M059J (cell line): ENCODE measurements at regions not wholly inside any gene's neighbourhood (a gene's known extent, or its start where the extent isn't known, plus 50 kb on each side); places are given as distances from the start of the nearest gene placed in this dataset.
"Not testable (repeated sequence)": the region's sequence is repeated elsewhere in the genome, so short reads cannot be mapped to it uniquely, and the experiment has no call there.

Experiments used
- DNase-seq: peaks from one replicate; pipeline ENCODE4 v3.0.0-alpha.2; 2012; ENCODE audit warnings: low read depth

GRCh38 chr15:23850666-23851065 is 163.6 kb upstream of the NDN start:
- DNase-seq, result no peak

DNA sequence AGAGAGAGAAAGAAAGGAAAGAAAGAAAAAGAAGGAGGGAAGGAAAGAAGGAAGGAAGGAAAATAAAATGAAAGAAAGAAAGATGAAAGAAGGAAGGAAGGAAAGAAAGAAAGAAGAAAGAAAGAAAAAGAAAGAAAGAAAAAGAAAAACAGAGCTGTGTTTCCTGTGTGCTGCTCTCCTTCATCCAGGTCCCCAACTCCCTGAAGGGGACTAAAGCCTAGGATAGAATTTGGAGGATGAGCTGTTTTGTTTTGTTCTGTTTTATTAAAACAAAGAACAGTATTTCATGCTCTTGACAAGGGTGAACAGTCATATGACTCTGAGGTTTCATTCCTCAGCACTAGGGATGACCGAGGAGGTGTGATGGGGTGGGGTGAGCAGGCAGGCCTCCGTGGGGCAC is 164.8 kb upstream of the NDN start:
- no peak for DNase-seq

GRCh38 chr15:23853286-23853685 is 166.2 kb upstream of the NDN start:
- DNase-seq, result no peak

DNA sequence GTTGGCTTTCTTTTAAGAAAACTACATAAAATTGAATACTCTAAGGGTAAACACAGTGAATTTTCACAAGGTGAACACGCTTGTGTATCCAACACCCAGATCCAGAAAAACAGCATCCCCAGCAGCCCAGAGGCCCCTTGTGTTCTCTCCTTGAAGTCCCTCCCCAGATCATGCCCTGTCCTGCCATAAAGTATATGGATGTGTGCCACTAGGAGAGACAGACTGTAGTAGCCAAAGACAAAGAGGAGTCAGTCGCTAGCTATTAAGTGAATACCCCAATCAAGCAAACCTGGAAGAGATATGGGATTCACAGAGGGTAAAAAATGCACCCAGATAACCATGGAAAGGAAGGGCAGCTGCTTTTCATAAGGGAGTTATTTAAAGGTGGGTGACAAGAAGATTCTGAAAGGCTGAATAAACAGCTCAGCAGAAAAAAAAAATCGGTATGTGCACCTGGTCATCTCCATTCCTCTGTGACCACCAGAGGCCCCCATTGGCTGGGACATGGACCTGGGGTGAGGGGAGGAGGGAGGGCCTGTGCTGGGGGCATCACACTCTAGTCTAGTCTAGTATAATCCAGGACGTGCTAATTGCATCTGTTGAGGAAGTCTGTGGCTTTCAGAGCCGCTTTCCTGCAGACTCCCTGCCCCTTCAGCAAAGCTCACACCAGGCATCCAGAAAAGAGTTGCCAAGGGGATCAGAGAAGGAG is 167.3 kb upstream of the NDN start:
- no peak for DNase-seq

GRCh38 chr15:23854912-23855659 is 168.0 kb upstream of the NDN start:
- DNase-seq, result no peak

DNA sequence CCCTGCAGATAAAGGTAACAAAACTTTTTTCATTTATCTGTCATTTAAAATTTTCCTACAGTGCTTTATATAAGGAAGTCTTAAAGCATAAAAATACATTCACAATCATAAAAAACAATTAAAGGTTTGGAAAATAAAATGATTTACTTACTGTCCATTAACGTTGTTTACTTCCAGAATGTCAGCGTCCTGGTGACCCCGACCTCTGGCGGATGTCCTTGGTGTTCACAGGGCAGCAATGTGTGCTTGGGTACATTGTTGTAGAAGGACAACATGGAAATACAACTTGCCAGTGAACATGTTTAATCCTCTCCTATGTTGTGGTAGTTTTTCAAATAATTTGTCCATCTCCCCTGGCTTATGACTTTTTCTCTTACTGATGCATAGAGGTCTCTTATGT is 168.8 kb upstream of the NDN start:
- DNase-seq, result no peak

- peak; percentile 9 for DNase-seq
Measured at GRCh38 chr15:23857028-23857641, 170.0 kb upstream of the NDN start.

GRCh38 chr15:23859008-23859407 is 171.9 kb upstream of the NDN start:
- DNase-seq, result no peak

DNA sequence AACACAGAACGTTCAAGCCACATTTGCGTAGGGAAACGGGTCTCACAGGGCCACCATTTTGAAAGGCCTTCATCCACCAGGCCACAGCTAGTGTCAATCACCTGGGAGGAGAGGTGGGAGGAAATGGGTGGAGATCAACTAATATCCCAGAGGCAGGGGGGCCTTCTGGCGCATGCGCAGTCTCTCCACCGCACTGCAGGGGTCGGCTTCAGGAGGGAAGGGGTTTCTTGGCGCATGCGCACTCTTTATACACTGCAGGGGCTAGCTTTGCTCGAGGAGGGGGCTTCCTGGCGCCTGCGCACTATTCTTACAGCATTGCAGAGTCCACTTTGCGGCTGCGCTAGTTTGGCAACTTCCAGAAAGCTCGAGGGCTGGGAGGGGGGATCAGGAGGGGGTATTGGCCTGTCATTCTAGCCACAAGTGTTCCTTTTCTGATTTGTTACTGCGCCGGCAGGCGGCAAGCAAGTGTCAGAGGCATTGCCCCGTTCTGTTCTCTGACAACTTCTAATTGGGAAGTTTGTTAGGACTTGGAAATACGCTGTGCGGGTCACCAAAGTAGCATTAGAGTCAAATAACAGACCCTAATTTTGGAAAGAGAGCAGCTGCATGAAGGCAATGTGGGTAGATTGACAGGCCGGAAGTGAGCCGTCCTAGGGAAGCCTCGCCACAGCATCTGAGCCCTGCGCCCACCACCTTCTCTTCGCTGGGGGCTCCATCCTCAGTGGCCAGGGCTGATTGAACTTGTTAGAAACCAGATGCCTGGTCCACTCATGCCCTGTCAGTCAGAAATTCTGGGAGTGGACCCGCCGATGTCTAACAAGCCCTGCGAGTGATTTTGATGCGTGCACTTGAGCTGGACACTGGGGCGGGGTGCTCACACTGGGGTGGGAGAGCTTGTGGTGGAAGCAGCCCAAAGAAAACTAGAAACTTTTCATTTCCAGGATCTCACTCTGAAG is 173.5 kb upstream of the NDN start:
- DNase-seq, result no peak

- DNase-seq, result no peak
Measured at GRCh38 chr15:23866832-23867231, 179.7 kb upstream of the NDN start.

DNA sequence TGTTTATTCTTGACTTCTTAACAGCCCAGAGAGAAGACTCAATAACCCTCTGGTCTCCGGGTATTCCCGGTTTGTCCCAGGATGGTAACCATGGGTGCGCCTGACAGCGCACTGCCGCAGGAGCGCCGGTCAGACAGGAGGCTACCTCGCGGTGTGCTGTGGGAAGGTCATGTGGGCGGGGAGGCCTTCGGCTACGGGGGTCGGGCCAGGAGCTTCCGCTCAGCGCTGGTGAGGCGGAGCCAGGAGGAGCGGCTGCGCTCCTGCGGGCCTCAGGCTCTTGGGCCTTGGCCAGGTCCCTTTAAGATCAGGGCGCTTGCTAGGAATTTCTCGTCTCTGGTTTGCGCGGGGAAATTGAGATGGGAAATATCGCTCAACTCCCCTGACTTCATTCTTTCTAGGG is 182.3 kb upstream of the NDN start:
- DNase-seq, result no peak

GRCh38 chr15:23873613-23874012 is 186.5 kb upstream of the NDN start:
- not testable (repeated sequence) for DNase-seq

- DNase-seq, result no peak
Measured at GRCh38 chr15:23877502-23878412, 190.7 kb upstream of the NDN start.

- DNase-seq, result no peak
Measured at GRCh38 chr15:23881291-23881690, 194.2 kb upstream of the NDN start.

DNA sequence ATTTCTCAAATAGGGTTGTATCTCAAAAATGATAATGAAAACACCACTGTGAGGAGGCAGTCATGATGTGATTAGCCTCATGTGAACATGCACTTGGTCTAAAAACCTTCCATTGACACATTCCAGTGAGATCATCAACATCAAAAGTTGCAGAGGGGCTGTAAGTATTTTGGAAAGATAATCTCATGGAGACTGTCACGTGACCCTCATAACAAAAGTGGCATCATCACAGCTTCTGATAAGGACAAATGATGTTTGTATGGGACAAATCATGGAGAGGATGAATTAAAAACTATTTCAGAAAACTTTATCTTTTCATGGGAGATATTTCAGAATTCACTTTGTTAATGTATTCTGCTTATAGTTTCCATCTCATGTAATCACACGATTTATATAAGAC is 203.1 kb upstream of the NDN start:
- DNase-seq, result no peak

GRCh38 chr15:23897091-23897490 is 210.0 kb upstream of the NDN start:
- DNase-seq, result no peak

DNA sequence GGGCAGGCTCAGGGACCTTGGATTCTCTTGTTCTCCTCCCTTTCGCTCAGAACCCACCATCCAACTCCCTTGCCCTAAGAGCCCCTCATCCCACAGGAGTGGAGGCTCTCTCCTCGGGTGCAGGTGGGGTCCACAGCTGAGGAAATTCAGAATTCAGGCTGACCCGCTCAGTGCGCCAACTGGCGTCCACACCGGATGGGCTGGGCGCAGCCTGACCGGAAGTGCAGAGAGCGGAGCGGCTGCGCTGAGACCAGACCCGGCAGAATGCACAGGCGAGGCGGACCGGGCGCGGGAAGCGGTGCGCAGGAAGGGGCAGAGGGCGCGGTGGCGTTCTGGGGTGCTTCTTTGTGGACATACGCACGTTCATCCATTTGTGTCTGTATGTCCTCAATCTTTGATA is 210.4 kb upstream of the NDN start:
- DNase-seq, result no peak

GRCh38 chr15:23910030-23910429 is 222.9 kb upstream of the NDN start:
- no peak for DNase-seq

DNA sequence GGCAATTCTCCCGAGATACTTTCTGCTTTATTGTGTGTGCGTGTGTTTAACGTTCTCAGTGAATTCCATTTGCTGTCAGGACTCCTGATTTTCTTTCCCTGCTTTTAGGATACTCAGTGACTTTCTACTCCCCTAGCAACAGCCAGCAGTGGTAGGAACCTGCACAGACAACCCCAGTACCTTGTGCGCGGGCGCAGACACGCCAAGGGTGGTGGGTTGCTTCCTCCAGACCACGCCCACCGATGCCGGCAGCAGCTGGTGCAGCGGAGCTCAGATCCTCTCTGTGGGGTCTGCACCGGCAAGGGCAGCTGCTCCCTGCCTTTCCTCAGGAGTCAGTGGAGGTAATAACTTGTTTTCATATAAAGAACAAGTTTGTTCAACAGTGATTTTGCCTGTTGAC is 225.1 kb upstream of the NDN start:
- DNase-seq, result no peak

GRCh38 chr15:23913081-23913480 is 226.0 kb upstream of the NDN start:
- no peak for DNase-seq

- no peak for DNase-seq
Measured at GRCh38 chr15:23913635-23914034, 226.5 kb upstream of the NDN start.
